ENCODE measurements at regions not wholly inside any gene's neighbourhood (a gene's known extent, or its start where the extent isn't known, plus 50 kb on each side); places are given as distances from the start of the nearest gene placed in this dataset.
"Not testable (repeated sequence)": the region's sequence is repeated elsewhere in the genome, so short reads cannot be mapped to it uniquely, and the experiment has no call there.

- DNase-seq (ENCODE audit: low read depth): not testable (repeated sequence)
These were observed 4157.8 kb upstream of the TPTE start for GRCh38 chr21:6363591-6363990.

GRCh38 chr21:6368824-6369223 lies 4152.6 kb upstream of the TPTE start:
- not testable (repeated sequence) for DNase-seq (ENCODE audit: low read depth)

GRCh38 chr21:6373253-6373652 lies 4148.1 kb upstream of the TPTE start:
- peak; percentile 18 for DNase-seq (ENCODE audit: low read depth)

- DNase-seq (ENCODE audit: low read depth): not testable (repeated sequence)
These were observed 4147.2 kb upstream of the TPTE start for GRCh38 chr21:6374232-6374631.

- not testable (repeated sequence) for DNase-seq (ENCODE audit: low read depth)
These were observed 4146.5 kb upstream of the TPTE start for GRCh38 chr21:6374926-6375325.

- DNase-seq (ENCODE audit: low read depth): not testable (repeated sequence)
These were observed 4145.6 kb upstream of the TPTE start for GRCh38 chr21:6375776-6376175.

GRCh38 chr21:6376321-6377070 lies 4144.9 kb upstream of the TPTE start:
- DNase-seq (ENCODE audit: low read depth): not testable (repeated sequence)
